NCI-H1694 treated with DMSO at 0.1 percent for 48 hours (cell line): ENCODE measurements at regions not wholly inside any gene's neighbourhood (a gene's known extent, or its start where the extent isn't known, plus 50 kb on each side); places are given as distances from the start of the nearest gene placed in this dataset.

ENCODE experiments used
- DNase-seq: peaks from one replicate; lab custom pipeline; 2025; lab: John Stamatoyannopoulos, UW

- DNase-seq, result no peak
These were observed 109.5 kb downstream of the INHBB start for GRCh38 chr2:120455390-120455789.

- DNase-seq, result no peak
These were observed 110.9 kb downstream of the INHBB start for GRCh38 chr2:120456867-120457266.

- no peak for DNase-seq
These were observed 114.6 kb downstream of the INHBB start for GRCh38 chr2:120460511-120460910.

GRCh38 chr2:120461092-120461491 lies 115.2 kb downstream of the INHBB start:
- DNase-seq, result no peak

- DNase-seq, result no peak
These were observed 115.9 kb downstream of the INHBB start for GRCh38 chr2:120461546-120462537.

GRCh38 chr2:120463527-120463926 lies 117.6 kb downstream of the INHBB start:
- no peak for DNase-seq

GRCh38 chr2:120463996-120464395 lies 118.1 kb downstream of the INHBB start:
- DNase-seq, result no peak

GRCh38 chr2:120464448-120464931 lies 118.6 kb downstream of the INHBB start:
- DNase-seq, result no peak

- DNase-seq, result no peak
These were observed 119.2 kb downstream of the INHBB start for GRCh38 chr2:120465012-120465700.

- no peak for DNase-seq
These were observed 119.7 kb downstream of the INHBB start for GRCh38 chr2:120465701-120465988.

- no peak for DNase-seq
These were observed 120.2 kb downstream of the INHBB start for GRCh38 chr2:120465989-120466703.

- no peak for DNase-seq
These were observed 120.7 kb downstream of the INHBB start for GRCh38 chr2:120466704-120467054.

- no peak for DNase-seq
These were observed 122.2 kb downstream of the INHBB start for GRCh38 chr2:120468136-120468535.

GRCh38 chr2:120469426-120469825 lies 123.5 kb downstream of the INHBB start:
- DNase-seq, result no peak

- no peak for DNase-seq
These were observed 124.4 kb downstream of the INHBB start for GRCh38 chr2:120470041-120470965.

GRCh38 chr2:120471166-120471565 lies 125.2 kb downstream of the INHBB start:
- no peak for DNase-seq

- DNase-seq, result no peak
These were observed 126.1 kb downstream of the INHBB start for GRCh38 chr2:120472031-120472430.

- DNase-seq, result no peak
These were observed 127.0 kb downstream of the INHBB start for GRCh38 chr2:120472891-120473309.

- DNase-seq, result no peak
These were observed 127.8 kb downstream of the INHBB start for GRCh38 chr2:120473522-120474271.

GRCh38 chr2:120474486-120474885 lies 128.6 kb downstream of the INHBB start:
- no peak for DNase-seq

GRCh38 chr2:120476141-120476540 lies 130.2 kb downstream of the INHBB start:
- DNase-seq, result no peak
